ENCODE measurements at regions not wholly inside any gene's neighbourhood (a gene's known extent, or its start where the extent isn't known, plus 50 kb on each side); places are given as distances from the start of the nearest gene placed in this dataset.

DNA sequence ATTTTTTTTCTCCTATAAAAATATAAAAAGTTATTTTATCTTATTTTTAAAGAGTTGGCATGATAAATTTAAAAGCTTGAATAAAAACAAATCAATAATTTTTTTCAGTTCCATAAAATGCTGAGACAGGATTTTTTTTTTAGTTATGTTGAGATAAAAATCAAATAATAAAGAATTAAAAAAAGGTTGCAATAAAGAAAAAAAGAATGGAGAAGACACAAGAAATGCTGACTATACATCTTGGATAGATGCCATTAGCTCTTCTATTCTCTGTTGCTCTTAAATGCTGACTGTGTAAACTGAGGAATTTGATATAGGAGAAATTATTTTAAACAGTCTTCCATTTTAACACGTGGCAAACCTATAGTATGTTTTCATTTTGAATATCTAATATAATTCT lies 2298.5 kb downstream of the MRPL39 start:
- no peak overlapping the region for H3K4me3 ChIP-seq (ENCODE audit: insufficient read depth, low read depth, low read length)
- CTCF ChIA-PET, result interaction anchor here (0.7 kb wide), 1 partner anchor 728 kb away, joined by 3 read pairs; no protein-coding TSS in a partner anchor
- no TSS peak for BruUV-seq (replicated peaks)
- DNase-seq (no peak), ATAC-seq (ENCODE audit: low read depth) (no peak)
- H3K56ac ChIP-seq (ENCODE audit: extremely low read depth, insufficient read depth, low read length), result no peak overlapping the region
- no peaks in the 10 kb centered on the region for H3K36me3 ChIP-seq (ENCODE audit: control insufficient read depth, insufficient read depth, low read length)
- no peak overlapping the region for H4K8ac ChIP-seq (ENCODE audit: low read depth in 2 of 2, low read length in 2 of 2)
- H2BK120ac ChIP-seq (ENCODE audit: low read depth, low read length), result no peak overlapping the region
- H3K18ac ChIP-seq (ENCODE audit: low read depth, low read length), result no peak overlapping the region
- no peak overlapping the region for H2AK9ac ChIP-seq (replicated peaks; ENCODE audit: low read depth, low read length, poor library complexity)
- no peak overlapping the region for H2AK5ac ChIP-seq (ENCODE audit: low read depth, low read length)
- H3K14ac ChIP-seq (replicated peaks; ENCODE audit: low read depth, low read length), result no peak overlapping the region
- no CpG with 5 or more reads among the region's 1 CpG for WGBS, 2 experiments (ENCODE audit: extremely low coverage in 2 of 2, insufficient read length in 1 of 2)
- H3K27ac ChIP-seq (ENCODE audit: insufficient read depth, low read length), result no peak overlapping the region
- H3K4me1 ChIP-seq (ENCODE audit: control insufficient read depth, insufficient read depth, low read length), result no peaks in the 10 kb centered on the region
- TF ChIP-seq POLR2A (IDR thresholded peaks at IDR 0.05; ENCODE audit: low read depth, low read length), result no peak
- TF ChIP-seq, protein P1, sequence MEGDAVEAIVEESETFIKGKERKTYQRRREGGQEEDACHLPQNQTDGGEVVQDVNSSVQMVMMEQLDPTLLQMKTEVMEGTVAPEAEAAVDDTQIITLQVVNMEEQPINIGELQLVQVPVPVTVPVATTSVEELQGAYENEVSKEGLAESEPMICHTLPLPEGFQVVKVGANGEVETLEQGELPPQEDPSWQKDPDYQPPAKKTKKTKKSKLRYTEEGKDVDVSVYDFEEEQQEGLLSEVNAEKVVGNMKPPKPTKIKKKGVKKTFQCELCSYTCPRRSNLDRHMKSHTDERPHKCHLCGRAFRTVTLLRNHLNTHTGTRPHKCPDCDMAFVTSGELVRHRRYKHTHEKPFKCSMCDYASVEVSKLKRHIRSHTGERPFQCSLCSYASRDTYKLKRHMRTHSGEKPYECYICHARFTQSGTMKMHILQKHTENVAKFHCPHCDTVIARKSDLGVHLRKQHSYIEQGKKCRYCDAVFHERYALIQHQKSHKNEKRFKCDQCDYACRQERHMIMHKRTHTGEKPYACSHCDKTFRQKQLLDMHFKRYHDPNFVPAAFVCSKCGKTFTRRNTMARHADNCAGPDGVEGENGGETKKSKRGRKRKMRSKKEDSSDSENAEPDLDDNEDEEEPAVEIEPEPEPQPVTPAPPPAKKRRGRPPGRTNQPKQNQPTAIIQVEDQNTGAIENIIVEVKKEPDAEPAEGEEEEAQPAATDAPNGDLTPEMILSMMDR (conservative IDR thresholded peaks at IDR 0.05; ENCODE audit: low read depth, low read length), result no peak
- TF ChIP-seq NFE2L2 (IDR thresholded peaks at IDR 0.05; ENCODE audit: low read depth, low read length), result no peak
- no peak for TF ChIP-seq RAD21 (IDR thresholded peaks at IDR 0.05; ENCODE audit: low read length)
- TF ChIP-seq CHD1 (IDR thresholded peaks at IDR 0.05; ENCODE audit: low read depth, low read length), result no peak
- TF ChIP-seq MAFK (IDR thresholded peaks at IDR 0.05; ENCODE audit: low read depth, low read length), result peak; percentile 69
- TF ChIP-seq MXI1 (IDR thresholded peaks at IDR 0.05; ENCODE audit: borderline replicate concordance, low read depth, low read length), result no peak
- no peak for TF ChIP-seq RFX5 (IDR thresholded peaks at IDR 0.05; ENCODE audit: low read depth, low read length)
- no peak overlapping the region for H2BK15ac ChIP-seq (ENCODE audit: low read depth, low read length)
- no peak overlapping the region for H3K9ac ChIP-seq (ENCODE audit: low read depth, low read length)
- no peak overlapping the region for H2BK20ac ChIP-seq (ENCODE audit: low read depth, low read length)
- H3K79me1 ChIP-seq (ENCODE audit: low read depth in 1 of 2, low read length in 2 of 2), result no peaks in the 10 kb centered on the region
- H3K27me3 ChIP-seq (ENCODE audit: control insufficient read depth, insufficient read depth, low read length), result no peaks in the 10 kb centered on the region
- no peak overlapping the region for H2AFZ ChIP-seq (replicated peaks; ENCODE audit: low read length, poor library complexity)
- intact Hi-C loops (cut with micrococcal nuclease) (no loop called here), dilution Hi-C loops (cut with HindIII; ENCODE audit: low sequenced_read_pairs, unreplicated experiment) (no loop called here), in situ Hi-C loops (cut with MboI; ENCODE audit: low sequenced_read_pairs) (no loop called here)
- H3K23ac ChIP-seq (ENCODE audit: low read depth, low read length), result no peak overlapping the region
- 0 out of 2 replicates have a peak, but pooled peaks cover 2% of the 10 kb centered on the region for H3K9me3 ChIP-seq (ENCODE audit: control insufficient read depth, insufficient read depth, low read length)
- H4K91ac ChIP-seq (ENCODE audit: insufficient read depth, low read depth, low read length), result no peak overlapping the region
- no peaks in the 10 kb centered on the region for H4K20me1 ChIP-seq (ENCODE audit: insufficient read depth, low read length)
- no peak overlapping the region for H3K4ac ChIP-seq (ENCODE audit: low read depth, low read length)
- no peak overlapping the region for H2BK5ac ChIP-seq (ENCODE audit: low read depth, low read length, poor library complexity, severe bottlenecking)
- POLR2A ChIA-PET (ENCODE audit: unreplicated experiment), result no interaction called here
- no peaks in the 10 kb centered on the region for H3K9me1 ChIP-seq (ENCODE audit: insufficient read depth, low read length)
- H3K4me2 ChIP-seq (ENCODE audit: low read depth, low read length), result no peak overlapping the region
- no peak overlapping the region for H4K5ac ChIP-seq (ENCODE audit: low read depth, low read length)

Data from IMR-90 (cell line).